ENCODE measurements at regions not wholly inside any gene's neighbourhood (a gene's known extent, or its start where the extent isn't known, plus 50 kb on each side); places are given as distances from the start of the nearest gene placed in this dataset.

- peaks cover 0 to 21% (median 2%) of the 10 kb centered on the region in 8 donors for H3K9me3 ChIP-seq
- WGBS, 5 donors = 85 to 95% (median 88%) methylated on average over 1 of the region's 1 CpG
- no peaks in the 10 kb centered on the region for H3K36me3 ChIP-seq
- DNase-seq = no peak
- no peaks in the 10 kb centered on the region for H3K27me3 ChIP-seq (replicated peaks in 1 of 7)
- intact Hi-C loops (cut with DNase I; ENCODE audit: low total_unique reads) = no loop called here
- H3K4me1 ChIP-seq = no peaks in the 10 kb centered on the region
- no peak overlapping the region for H3K4me3 ChIP-seq
- no peak overlapping the region for H3K27ac ChIP-seq
- no peak for TF ChIP-seq CTCF (IDR thresholded peaks at IDR 0.05 in 8 of 11, conservative IDR thresholded peaks at IDR 0.05 in 3 of 11)
- no peak for TF ChIP-seq POLR2A (IDR thresholded peaks at IDR 0.05)
- no peak for TF ChIP-seq POLR2AphosphoS5 (IDR thresholded peaks at IDR 0.05)
Measured at GRCh38 chr18:40582105-40582504, 1372.9 kb upstream of the PIK3C3 start.

GRCh38 chr18:40577981-40578365 is 1377.1 kb upstream of the PIK3C3 start:
- no peak for DNase-seq
- 39 to 77% (median 65%) methylated on average over 4 of the region's 4 CpGs for WGBS, 5 donors
- Histone ChIP-seq H3K27me3 (replicated peaks in 1 of 7) (no peaks in the 10 kb centered on the region), H3K4me1 (no peaks in the 10 kb centered on the region), H3K36me3 (no peaks in the 10 kb centered on the region), H3K4me3 (no peak overlapping the region), H3K9me3 (peaks cover 0 to 4% (median 0%) of the 10 kb centered on the region in 8 donors), H3K27ac (no peak overlapping the region)
- intact Hi-C loops (cut with DNase I; ENCODE audit: low total_unique reads) = no loop called here
- no peak for TF ChIP-seq POLR2A (IDR thresholded peaks at IDR 0.05)
- no peak for TF ChIP-seq CTCF (IDR thresholded peaks at IDR 0.05 in 8 of 11, conservative IDR thresholded peaks at IDR 0.05 in 3 of 11)
- TF ChIP-seq POLR2AphosphoS5 (IDR thresholded peaks at IDR 0.05) = no peak

- peaks cover 0 to 4% (median 0%) of the 10 kb centered on the region in 8 donors for H3K9me3 ChIP-seq
- TF ChIP-seq CTCF (IDR thresholded peaks at IDR 0.05 in 8 of 11, conservative IDR thresholded peaks at IDR 0.05 in 3 of 11) (no peak), POLR2A (IDR thresholded peaks at IDR 0.05) (no peak), POLR2AphosphoS5 (IDR thresholded peaks at IDR 0.05) (no peak)
- intact Hi-C loops (cut with DNase I; ENCODE audit: low total_unique reads) = no loop called here
- H3K4me3 ChIP-seq = no peak overlapping the region
- DNase-seq = no peak
- H3K4me1 ChIP-seq = no peaks in the 10 kb centered on the region
- WGBS, 5 donors = 59 to 76% (median 65%) methylated on average over 5 of the region's 5 CpGs
- H3K36me3 ChIP-seq = no peaks in the 10 kb centered on the region
- H3K27me3 ChIP-seq (replicated peaks in 1 of 7) = no peaks in the 10 kb centered on the region
- H3K27ac ChIP-seq = no peak overlapping the region
Measured at GRCh38 chr18:40577239-40577980, 1377.6 kb upstream of the PIK3C3 start.

GRCh38 chr18:40576507-40577115 is 1378.4 kb upstream of the PIK3C3 start:
- 61 to 76% (median 68%) methylated on average over 4 of the region's 4 CpGs for WGBS, 5 donors
- no peaks in the 10 kb centered on the region for H3K27me3 ChIP-seq (replicated peaks in 1 of 7)
- no peaks in the 10 kb centered on the region for H3K36me3 ChIP-seq
- no peak for DNase-seq
- intact Hi-C loops (cut with DNase I; ENCODE audit: low total_unique reads) = no loop called here
- H3K9me3 ChIP-seq = peaks cover 0 to 4% (median 0%) of the 10 kb centered on the region in 8 donors
- no peaks in the 10 kb centered on the region for H3K4me1 ChIP-seq
- no peak overlapping the region for H3K27ac ChIP-seq
- H3K4me3 ChIP-seq = no peak overlapping the region
- no peak for TF ChIP-seq POLR2AphosphoS5 (IDR thresholded peaks at IDR 0.05)
- TF ChIP-seq CTCF (IDR thresholded peaks at IDR 0.05 in 8 of 11, conservative IDR thresholded peaks at IDR 0.05 in 3 of 11) = no peak
- TF ChIP-seq POLR2A (IDR thresholded peaks at IDR 0.05) = no peak
